ENCODE measurements at regions not wholly inside any gene's neighbourhood (a gene's known extent, or its start where the extent isn't known, plus 50 kb on each side); places are given as distances from the start of the nearest gene placed in this dataset.

DNA sequence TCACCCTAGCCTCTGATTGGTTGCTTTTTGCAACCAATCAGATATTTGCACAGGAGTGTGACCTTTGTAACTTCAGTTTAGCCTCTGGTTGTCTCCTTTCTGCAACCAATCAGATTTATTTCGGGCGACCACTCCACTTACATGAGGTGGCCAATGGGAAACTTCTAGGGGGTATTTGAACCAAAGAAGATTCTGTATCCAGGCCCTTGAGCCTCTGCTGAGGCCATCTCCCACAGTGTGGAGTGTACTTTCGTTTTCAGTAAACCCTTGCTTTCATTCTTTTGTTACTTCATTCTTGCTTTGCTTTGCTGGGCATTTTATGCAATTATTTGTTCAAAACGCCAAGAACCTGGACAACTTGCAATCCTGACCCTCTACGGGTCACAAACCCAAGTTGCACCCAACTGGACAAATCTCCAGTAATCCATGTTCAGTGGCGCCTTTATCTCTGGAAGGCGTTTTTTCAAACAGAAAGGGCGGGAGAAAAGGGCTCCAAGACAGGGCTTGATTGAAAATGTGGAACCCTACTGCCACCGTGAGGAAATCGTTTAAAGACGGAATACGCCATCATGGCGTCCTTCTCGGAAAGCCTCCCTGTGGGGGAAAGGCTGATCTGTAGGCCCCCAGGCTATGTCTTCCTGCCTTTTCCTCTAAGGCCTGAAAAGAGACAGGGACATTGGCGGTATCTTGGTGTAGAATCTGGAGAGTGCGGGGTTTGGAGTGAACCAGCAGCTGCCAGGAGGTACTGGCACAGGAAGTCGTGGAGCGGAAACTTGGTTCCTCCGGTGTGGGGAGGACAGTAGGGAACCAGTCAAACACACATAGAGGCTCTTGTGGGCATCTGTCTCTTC lies 184.6 kb downstream of the OR13H1 start:
- TF ChIP-seq, protein P1, sequence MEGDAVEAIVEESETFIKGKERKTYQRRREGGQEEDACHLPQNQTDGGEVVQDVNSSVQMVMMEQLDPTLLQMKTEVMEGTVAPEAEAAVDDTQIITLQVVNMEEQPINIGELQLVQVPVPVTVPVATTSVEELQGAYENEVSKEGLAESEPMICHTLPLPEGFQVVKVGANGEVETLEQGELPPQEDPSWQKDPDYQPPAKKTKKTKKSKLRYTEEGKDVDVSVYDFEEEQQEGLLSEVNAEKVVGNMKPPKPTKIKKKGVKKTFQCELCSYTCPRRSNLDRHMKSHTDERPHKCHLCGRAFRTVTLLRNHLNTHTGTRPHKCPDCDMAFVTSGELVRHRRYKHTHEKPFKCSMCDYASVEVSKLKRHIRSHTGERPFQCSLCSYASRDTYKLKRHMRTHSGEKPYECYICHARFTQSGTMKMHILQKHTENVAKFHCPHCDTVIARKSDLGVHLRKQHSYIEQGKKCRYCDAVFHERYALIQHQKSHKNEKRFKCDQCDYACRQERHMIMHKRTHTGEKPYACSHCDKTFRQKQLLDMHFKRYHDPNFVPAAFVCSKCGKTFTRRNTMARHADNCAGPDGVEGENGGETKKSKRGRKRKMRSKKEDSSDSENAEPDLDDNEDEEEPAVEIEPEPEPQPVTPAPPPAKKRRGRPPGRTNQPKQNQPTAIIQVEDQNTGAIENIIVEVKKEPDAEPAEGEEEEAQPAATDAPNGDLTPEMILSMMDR (IDR thresholded peaks at IDR 0.05; ENCODE audit: insufficient read depth, low read length): no peak
- TF ChIP-seq GABPA (IDR thresholded peaks at IDR 0.05; ENCODE audit: low read depth): no peak
